Renal cortical epithelial cell (primary cell): ENCODE measurements at regions not wholly inside any gene's neighbourhood (a gene's known extent, or its start where the extent isn't known, plus 50 kb on each side); places are given as distances from the start of the nearest gene placed in this dataset.

Source experiments
- DNase-seq: peaks from one replicate; pipeline ENCODE4 v3.0.0-alpha.2; 2011; ENCODE audit warnings: low read depth

DNA sequence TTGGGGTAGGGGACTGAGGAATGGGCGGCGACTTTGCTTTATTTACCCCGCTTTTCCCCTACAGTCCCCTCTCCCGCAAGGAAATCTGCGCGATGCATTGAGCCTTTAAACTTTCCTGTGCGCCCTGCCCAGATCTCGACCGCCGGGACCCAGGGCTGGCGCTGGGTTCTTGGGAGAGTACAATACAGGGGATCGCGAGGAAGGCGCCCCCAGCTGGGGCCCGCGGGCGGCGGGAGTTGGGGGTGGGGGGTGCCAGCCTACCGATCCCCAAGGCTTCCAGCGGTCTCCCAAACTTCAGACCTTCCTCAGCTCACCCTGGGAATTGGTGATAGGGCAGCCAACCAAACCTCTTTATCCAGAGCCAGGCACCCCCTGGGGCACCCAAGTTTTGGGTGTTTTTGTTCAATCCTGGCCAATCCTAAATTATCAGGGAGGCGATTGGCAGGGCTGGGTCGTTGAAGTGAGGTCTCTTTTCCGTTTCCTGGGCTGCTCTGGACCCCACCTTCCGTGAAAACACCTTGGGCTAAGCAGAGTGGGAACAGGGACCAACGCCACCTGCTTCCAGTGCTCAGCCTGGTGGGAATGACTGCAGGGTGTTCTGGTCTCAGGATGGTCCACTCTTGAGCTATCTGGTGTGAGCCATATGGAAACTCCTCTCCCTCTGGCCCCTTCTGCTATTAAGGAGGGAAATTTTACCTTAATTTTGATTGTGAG is 51.4 kb upstream of the DAB2IP start:
- no peak for DNase-seq

DNA sequence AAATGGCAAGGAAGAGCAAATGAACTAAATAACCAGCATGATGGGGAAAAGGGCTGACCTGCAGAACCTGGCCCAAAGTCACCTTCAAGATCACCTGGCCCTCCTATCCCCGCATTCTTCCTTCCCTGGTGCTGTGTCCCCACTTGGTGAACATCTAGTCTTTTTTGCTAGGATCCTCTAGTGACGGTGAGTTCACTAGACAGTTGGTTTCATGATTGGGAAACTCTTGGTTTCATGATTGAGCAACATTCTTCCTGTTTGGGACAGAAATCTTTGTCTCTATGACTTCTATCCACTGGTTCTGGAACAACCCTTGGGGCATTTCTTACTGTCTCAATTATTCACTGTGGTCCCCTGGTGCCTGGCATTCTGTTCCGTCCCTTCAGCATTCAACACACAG is 50.2 kb upstream of the DAB2IP start:
- peak; percentile 55 for DNase-seq
